ENCODE measurements at regions not wholly inside any gene's neighbourhood (a gene's known extent, or its start where the extent isn't known, plus 50 kb on each side); places are given as distances from the start of the nearest gene placed in this dataset.

DNA sequence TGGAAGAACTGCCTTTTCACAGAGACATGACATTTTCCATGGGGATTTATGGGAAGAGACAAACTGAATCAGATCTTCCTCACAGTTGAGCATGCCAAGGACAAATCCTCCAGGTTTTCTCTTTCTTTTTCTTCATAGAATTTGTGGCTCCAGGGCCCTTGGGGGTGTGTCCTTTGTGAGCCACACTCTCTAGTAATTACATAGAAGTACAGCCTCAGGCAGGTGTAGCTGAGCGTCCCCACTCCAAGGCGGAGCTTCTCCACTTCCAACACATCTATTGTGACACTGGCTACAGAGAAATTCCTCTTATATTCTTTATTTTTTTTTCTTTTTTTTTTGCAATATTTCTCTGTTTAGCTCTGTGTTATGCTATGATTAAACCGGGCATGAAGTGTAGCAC lies 420.5 kb upstream of the CD180 start:
- no peaks in the 10 kb centered on the region for H3K36me3 ChIP-seq
- no peaks in the 10 kb centered on the region for H3K4me1 ChIP-seq
- no peak for DNase-seq
- H3K27ac ChIP-seq: no peak overlapping the region
- H3K4me3 ChIP-seq: no peak overlapping the region
- no peak for TF ChIP-seq CTCF (IDR thresholded peaks at IDR 0.05)
- no peaks in the 10 kb centered on the region for H3K27me3 ChIP-seq
- H3K9me3 ChIP-seq: no peaks in the 10 kb centered on the region
- intact Hi-C loops (cut with DNase I; ENCODE audit: low total_unique reads): no loop called here

DNA sequence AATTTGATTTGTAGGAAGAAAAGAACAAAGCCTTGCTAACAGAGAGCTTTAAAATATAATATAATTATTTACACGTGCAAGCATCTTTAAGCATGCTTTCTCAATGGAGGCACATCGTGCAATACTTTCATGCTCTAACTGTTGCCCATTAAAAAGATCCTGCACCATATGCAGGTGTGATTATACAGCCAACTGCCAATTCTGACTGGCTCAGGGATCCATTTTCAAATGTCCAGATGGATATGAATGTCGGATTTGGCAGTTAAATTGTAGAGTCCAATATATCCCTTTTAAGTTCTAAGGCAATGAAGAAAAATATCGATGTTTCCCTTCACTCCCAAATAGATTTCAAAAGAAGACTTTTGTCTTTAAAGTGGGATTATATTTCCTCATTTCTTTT lies 416.4 kb upstream of the CD180 start:
- Histone ChIP-seq H3K4me3 (no peak overlapping the region), H3K27ac (no peak overlapping the region), H3K36me3 (no peaks in the 10 kb centered on the region), H3K4me1 (no peaks in the 10 kb centered on the region), H3K27me3 (no peaks in the 10 kb centered on the region), H3K9me3 (no peaks in the 10 kb centered on the region)
- intact Hi-C loops (cut with DNase I; ENCODE audit: low total_unique reads): no loop called here
- DNase-seq: no peak
- no peak for TF ChIP-seq CTCF (IDR thresholded peaks at IDR 0.05)

- Histone ChIP-seq H3K27me3 (no peaks in the 10 kb centered on the region), H3K27ac (no peak overlapping the region), H3K9me3 (no peaks in the 10 kb centered on the region), H3K4me1 (no peaks in the 10 kb centered on the region), H3K36me3 (no peaks in the 10 kb centered on the region), H3K4me3 (no peak overlapping the region)
- DNase-seq: no peak
- intact Hi-C loops (cut with DNase I; ENCODE audit: low total_unique reads): no loop called here
- no peak for TF ChIP-seq CTCF (IDR thresholded peaks at IDR 0.05)
Measured at GRCh38 chr5:67610186-67610912, 413.8 kb upstream of the CD180 start.

DNA sequence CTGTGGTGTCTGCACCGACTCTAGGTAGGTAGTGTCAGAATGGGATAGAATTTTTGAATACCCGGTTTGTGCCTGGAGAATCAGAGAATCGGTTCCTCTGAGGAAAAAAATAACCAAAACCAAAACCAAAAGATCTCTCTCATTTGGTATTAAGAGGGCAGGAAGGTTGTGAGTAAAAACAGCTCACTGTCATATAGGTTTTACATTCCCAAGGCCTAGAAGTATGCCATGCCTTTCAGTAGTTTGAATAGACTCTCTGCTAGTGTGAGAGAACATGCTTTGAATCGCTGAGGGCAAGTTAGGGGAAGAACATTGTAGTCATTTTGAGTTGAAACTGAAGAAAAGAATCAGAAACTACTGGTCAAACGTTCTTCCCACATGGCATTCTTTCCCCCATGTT lies 411.4 kb upstream of the CD180 start:
- no peaks in the 10 kb centered on the region for H3K4me1 ChIP-seq
- H3K9me3 ChIP-seq: no peaks in the 10 kb centered on the region
- H3K36me3 ChIP-seq: no peaks in the 10 kb centered on the region
- H3K27me3 ChIP-seq: no peaks in the 10 kb centered on the region
- no peak overlapping the region for H3K27ac ChIP-seq
- intact Hi-C loops (cut with DNase I; ENCODE audit: low total_unique reads): no loop called here
- no peak overlapping the region for H3K4me3 ChIP-seq
- no peak for DNase-seq
- TF ChIP-seq CTCF (IDR thresholded peaks at IDR 0.05): no peak

GRCh38 chr5:67606586-67606947 lies 410.0 kb upstream of the CD180 start:
- intact Hi-C loops (cut with DNase I; ENCODE audit: low total_unique reads): no loop called here
- DNase-seq: no peak

More at GRCh38 chr5:67606586-67606947, 410.0 kb upstream of the CD180 start:
- Histone ChIP-seq H3K27me3 (no peaks in the 10 kb centered on the region), H3K9me3 (peaks cover 0 to 5% (median 0%) of the 10 kb centered on the region in 3 donors), H3K4me3 (no peak overlapping the region), H3K27ac (no peak overlapping the region), H3K36me3 (no peaks in the 10 kb centered on the region), H3K4me1 (no peaks in the 10 kb centered on the region)
- TF ChIP-seq CTCF (IDR thresholded peaks at IDR 0.05): no peak

All from tibial artery (tissue), 4 donors.